ENCODE measurements at regions not wholly inside any gene's neighbourhood (a gene's known extent, or its start where the extent isn't known, plus 50 kb on each side); places are given as distances from the start of the nearest gene placed in this dataset.

DNA sequence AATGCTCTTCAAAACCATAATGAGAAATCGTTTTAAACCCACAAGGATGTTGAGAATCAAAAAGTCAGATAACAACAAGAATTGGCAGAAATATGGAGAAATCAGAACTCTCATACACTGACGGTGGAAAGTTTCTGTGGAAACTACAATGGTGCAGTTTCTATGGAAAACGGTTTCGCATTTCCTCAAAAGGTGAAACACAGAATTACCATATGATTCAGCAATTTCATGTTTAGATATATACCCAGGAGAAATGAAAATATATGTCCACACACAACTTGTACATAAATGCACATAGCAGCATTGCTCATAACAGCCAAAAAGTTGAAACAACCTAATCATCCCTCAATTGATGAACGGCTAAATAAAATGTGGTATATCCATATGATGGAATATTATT, 218.2 kb downstream of the ARL4A start:
- H3K27ac ChIP-seq = no peak overlapping the region
- no peaks in the 10 kb centered on the region for H3K9me3 ChIP-seq
- ATAC-seq = no peak
- intact Hi-C loops (cut with DNase I) = no loop called here
- no peaks in the 10 kb centered on the region for H3K36me3 ChIP-seq
- no peaks in the 10 kb centered on the region for H3K4me1 ChIP-seq
- TF ChIP-seq, protein P1, sequence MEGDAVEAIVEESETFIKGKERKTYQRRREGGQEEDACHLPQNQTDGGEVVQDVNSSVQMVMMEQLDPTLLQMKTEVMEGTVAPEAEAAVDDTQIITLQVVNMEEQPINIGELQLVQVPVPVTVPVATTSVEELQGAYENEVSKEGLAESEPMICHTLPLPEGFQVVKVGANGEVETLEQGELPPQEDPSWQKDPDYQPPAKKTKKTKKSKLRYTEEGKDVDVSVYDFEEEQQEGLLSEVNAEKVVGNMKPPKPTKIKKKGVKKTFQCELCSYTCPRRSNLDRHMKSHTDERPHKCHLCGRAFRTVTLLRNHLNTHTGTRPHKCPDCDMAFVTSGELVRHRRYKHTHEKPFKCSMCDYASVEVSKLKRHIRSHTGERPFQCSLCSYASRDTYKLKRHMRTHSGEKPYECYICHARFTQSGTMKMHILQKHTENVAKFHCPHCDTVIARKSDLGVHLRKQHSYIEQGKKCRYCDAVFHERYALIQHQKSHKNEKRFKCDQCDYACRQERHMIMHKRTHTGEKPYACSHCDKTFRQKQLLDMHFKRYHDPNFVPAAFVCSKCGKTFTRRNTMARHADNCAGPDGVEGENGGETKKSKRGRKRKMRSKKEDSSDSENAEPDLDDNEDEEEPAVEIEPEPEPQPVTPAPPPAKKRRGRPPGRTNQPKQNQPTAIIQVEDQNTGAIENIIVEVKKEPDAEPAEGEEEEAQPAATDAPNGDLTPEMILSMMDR (IDR thresholded peaks at IDR 0.05) = no peak
- H3K27me3 ChIP-seq = no peaks in the 10 kb centered on the region
- H3K4me3 ChIP-seq = no peak overlapping the region
- DNase-seq = no peak

DNA sequence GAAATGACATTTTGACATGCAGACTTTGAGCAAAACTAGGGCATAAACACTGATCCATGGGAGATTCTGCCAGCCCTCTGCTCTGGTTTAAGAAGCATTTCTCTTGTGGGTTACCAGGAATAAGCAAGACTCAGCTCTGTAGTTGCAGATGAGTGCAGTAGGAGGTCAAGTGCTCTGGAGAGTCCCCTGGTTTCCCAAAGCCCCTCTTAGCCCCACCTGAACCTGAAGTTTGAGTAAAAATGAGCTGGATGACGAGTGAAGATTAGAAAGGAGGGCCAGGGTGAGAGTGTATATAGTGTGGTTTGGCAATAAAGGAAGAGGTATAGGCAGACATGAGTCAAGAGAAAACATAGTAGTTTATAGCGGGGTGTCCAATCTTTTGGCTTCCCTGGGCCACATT, 220.3 kb downstream of the ARL4A start:
- no peak for ATAC-seq

GRCh38 chr7:12909483-12909882, 222.1 kb downstream of the ARL4A start:
- Histone ChIP-seq H3K36me3 (no peaks in the 10 kb centered on the region), H3K27ac (no peak overlapping the region), H3K9me3 (no peaks in the 10 kb centered on the region), H3K27me3 (no peaks in the 10 kb centered on the region), H3K4me1 (no peaks in the 10 kb centered on the region), H3K4me3 (no peak overlapping the region)
- intact Hi-C loops (cut with DNase I) = no loop called here
- DNase-seq (no peak), ATAC-seq (no peak)
- TF ChIP-seq, protein P1 (IDR thresholded peaks at IDR 0.05) = no peak

More for the DNA sequence above, 220.3 kb downstream of the ARL4A start:
- H3K4me3 ChIP-seq = no peak overlapping the region
- no peaks in the 10 kb centered on the region for H3K36me3 ChIP-seq
- no peak overlapping the region for H3K27ac ChIP-seq
- intact Hi-C loops (cut with DNase I) = no loop called here
- TF ChIP-seq, protein P1 (IDR thresholded peaks at IDR 0.05) = no peak
- H3K9me3 ChIP-seq = no peaks in the 10 kb centered on the region
- no peak for DNase-seq
- no peaks in the 10 kb centered on the region for H3K27me3 ChIP-seq
- no peaks in the 10 kb centered on the region for H3K4me1 ChIP-seq

DNA sequence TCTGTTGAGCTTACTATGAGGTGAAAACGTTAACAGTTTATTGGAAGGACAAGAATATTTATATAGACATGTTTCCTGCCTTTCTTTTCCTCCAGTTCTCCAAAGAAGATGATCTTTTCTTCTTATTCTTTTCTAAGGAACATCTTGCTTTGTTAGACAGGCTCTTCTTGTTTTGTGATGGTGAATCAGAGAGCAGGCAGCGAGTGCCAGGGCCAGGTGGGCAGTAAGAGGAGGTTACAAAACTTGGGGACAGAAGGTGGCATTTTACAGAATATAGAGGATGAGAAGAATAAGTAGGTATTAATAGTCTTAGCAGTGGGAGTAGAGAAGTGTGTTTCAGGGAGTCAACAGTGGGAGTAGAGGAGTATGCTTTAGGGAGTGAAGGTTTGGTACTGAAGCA, 223.6 kb downstream of the ARL4A start:
- H3K9me3 ChIP-seq = no peaks in the 10 kb centered on the region
- H3K4me3 ChIP-seq = no peak overlapping the region
- H3K27ac ChIP-seq = no peak overlapping the region
- DNase-seq (no peak), ATAC-seq (no peak)
- intact Hi-C loops (cut with DNase I) = no loop called here
- H3K4me1 ChIP-seq = no peaks in the 10 kb centered on the region
- H3K36me3 ChIP-seq = no peaks in the 10 kb centered on the region
- H3K27me3 ChIP-seq = no peaks in the 10 kb centered on the region
- TF ChIP-seq, protein P1 (IDR thresholded peaks at IDR 0.05) = no peak

DNA sequence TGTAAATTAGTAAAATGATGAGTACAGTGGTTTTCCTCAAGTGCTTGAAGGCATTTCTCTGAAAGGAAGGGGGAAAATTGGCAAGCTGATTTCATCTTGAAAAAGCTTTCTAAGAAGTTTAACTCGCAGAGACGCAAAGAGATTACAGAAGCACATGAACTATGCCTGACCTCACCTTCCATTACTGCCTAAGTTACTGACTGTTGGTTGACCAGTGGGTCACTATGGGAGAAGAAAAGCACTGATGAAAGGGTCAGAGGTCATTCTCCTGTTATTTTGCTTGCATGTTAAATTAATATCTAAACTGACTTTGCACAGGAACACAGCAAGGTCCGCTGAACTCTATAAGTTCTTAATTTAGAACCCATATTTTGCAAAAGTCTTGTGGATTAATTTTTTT, 225.6 kb downstream of the ARL4A start:
- H3K27me3 ChIP-seq = no peaks in the 10 kb centered on the region
- H3K27ac ChIP-seq = no peak overlapping the region
- TF ChIP-seq, protein P1 (IDR thresholded peaks at IDR 0.05) = no peak
- intact Hi-C loops (cut with DNase I) = no loop called here
- no peaks in the 10 kb centered on the region for H3K36me3 ChIP-seq
- H3K4me3 ChIP-seq = no peak overlapping the region
- no peaks in the 10 kb centered on the region for H3K9me3 ChIP-seq
- no peaks in the 10 kb centered on the region for H3K4me1 ChIP-seq
- ATAC-seq (no peak), DNase-seq (no peak)

DNA sequence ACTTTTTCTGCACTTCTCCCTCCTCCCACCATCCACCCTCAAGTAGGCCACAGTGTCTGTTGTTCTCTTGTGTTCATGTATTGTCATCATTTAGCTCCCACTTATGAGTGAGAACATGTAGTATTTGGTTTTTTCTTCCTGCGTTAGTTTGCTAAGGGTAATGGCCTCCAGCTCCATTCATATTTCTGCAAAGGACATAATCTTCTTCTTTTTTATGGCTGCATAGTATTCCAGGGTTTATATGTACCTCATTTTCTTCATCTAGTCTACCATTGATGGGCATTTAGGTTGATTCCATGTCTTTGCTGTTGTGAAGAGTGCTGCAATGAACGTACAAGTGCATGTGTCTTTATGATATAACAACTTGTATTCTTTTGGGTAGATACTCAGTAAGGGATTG, 230.4 kb downstream of the ARL4A start:
- no peak for DNase-seq

More for the DNA sequence above, 230.4 kb downstream of the ARL4A start:
- H3K27me3 ChIP-seq = no peaks in the 10 kb centered on the region
- H3K9me3 ChIP-seq = no peaks in the 10 kb centered on the region
- TF ChIP-seq, protein P1 (IDR thresholded peaks at IDR 0.05) = no peak
- no peak for ATAC-seq
- no peak overlapping the region for H3K27ac ChIP-seq
- H3K4me3 ChIP-seq = no peak overlapping the region
- no peaks in the 10 kb centered on the region for H3K4me1 ChIP-seq
- intact Hi-C loops (cut with DNase I) = no loop called here
- no peaks in the 10 kb centered on the region for H3K36me3 ChIP-seq

Data from upper lobe of right lung (tissue), 1 donor.